ENCODE measurements at regions not wholly inside any gene's neighbourhood (a gene's known extent, or its start where the extent isn't known, plus 50 kb on each side); places are given as distances from the start of the nearest gene placed in this dataset.

GRCh38 chr2:150409196-150409595 lies 78.3 kb downstream of the RND3 start:
- Histone ChIP-seq H3K27ac (no peak overlapping the region), H3K27me3 (no peaks in the 10 kb centered on the region), H3K4me3 (no peak overlapping the region), H3K36me3 (no peaks in the 10 kb centered on the region), H3K9me3 (no peaks in the 10 kb centered on the region), H3K4me1 (no peaks in the 10 kb centered on the region)
- TF ChIP-seq CTCF (IDR thresholded peaks at IDR 0.05) (no peak), POLR2A (IDR thresholded peaks at IDR 0.05) (no peak)
- intact Hi-C loops (cut with DNase I; ENCODE audit: low total_unique reads) = no loop called here
- no peak for DNase-seq

- H3K36me3 ChIP-seq = no peaks in the 10 kb centered on the region
- no peaks in the 10 kb centered on the region for H3K9me3 ChIP-seq
- no peak for TF ChIP-seq CTCF (IDR thresholded peaks at IDR 0.05)
- no peak for TF ChIP-seq POLR2A (IDR thresholded peaks at IDR 0.05)
- no peaks in the 10 kb centered on the region for H3K27me3 ChIP-seq
- no peak overlapping the region for H3K27ac ChIP-seq
- DNase-seq = no peak
- H3K4me1 ChIP-seq = no peaks in the 10 kb centered on the region
- H3K4me3 ChIP-seq = no peak overlapping the region
- intact Hi-C loops (cut with DNase I; ENCODE audit: low total_unique reads) = no loop called here
Measured at GRCh38 chr2:150404147-150404546, 83.3 kb downstream of the RND3 start.

GRCh38 chr2:150403457-150403856 lies 84.0 kb downstream of the RND3 start:
- intact Hi-C loops (cut with DNase I; ENCODE audit: low total_unique reads) = no loop called here
- H3K27ac ChIP-seq = no peak overlapping the region
- H3K9me3 ChIP-seq = no peaks in the 10 kb centered on the region
- no peaks in the 10 kb centered on the region for H3K27me3 ChIP-seq
- H3K36me3 ChIP-seq = no peaks in the 10 kb centered on the region
- H3K4me1 ChIP-seq = no peaks in the 10 kb centered on the region
- DNase-seq = no peak
- TF ChIP-seq POLR2A (IDR thresholded peaks at IDR 0.05) = no peak
- no peak for TF ChIP-seq CTCF (IDR thresholded peaks at IDR 0.05)
- no peak overlapping the region for H3K4me3 ChIP-seq

GRCh38 chr2:150402953-150403352 lies 84.5 kb downstream of the RND3 start:
- intact Hi-C loops (cut with DNase I; ENCODE audit: low total_unique reads) = no loop called here
- no peak for DNase-seq
- H3K9me3 ChIP-seq = no peaks in the 10 kb centered on the region
- no peaks in the 10 kb centered on the region for H3K27me3 ChIP-seq
- H3K27ac ChIP-seq = no peak overlapping the region
- H3K4me3 ChIP-seq = no peak overlapping the region
- H3K36me3 ChIP-seq = no peaks in the 10 kb centered on the region
- TF ChIP-seq CTCF (IDR thresholded peaks at IDR 0.05) (no peak), POLR2A (IDR thresholded peaks at IDR 0.05) (no peak)
- no peaks in the 10 kb centered on the region for H3K4me1 ChIP-seq

- no peaks in the 10 kb centered on the region for H3K9me3 ChIP-seq
- H3K4me3 ChIP-seq = no peak overlapping the region
- no peak overlapping the region for H3K27ac ChIP-seq
- DNase-seq = no peak
- no peaks in the 10 kb centered on the region for H3K27me3 ChIP-seq
- TF ChIP-seq POLR2A (IDR thresholded peaks at IDR 0.05) = no peak
- TF ChIP-seq CTCF (IDR thresholded peaks at IDR 0.05) = no peak
- H3K36me3 ChIP-seq = no peaks in the 10 kb centered on the region
- intact Hi-C loops (cut with DNase I; ENCODE audit: low total_unique reads) = no loop called here
- H3K4me1 ChIP-seq = no peaks in the 10 kb centered on the region
Measured at GRCh38 chr2:150400849-150401248, 86.6 kb downstream of the RND3 start.
